Stimulated activated CD4-positive, alpha-beta T cell treated with anti-CD3 and anti-CD28 coated beads, Interleukin-1b, Interleukin-23, amount 100 ng/mL, for 1 hour (primary cell): ENCODE measurements at regions not wholly inside any gene's neighbourhood (a gene's known extent, or its start where the extent isn't known, plus 50 kb on each side); places are given as distances from the start of the nearest gene placed in this dataset.

ENCODE experiments used
- DNase-seq, 2 donors: peaks; one replicate each; pipeline ENCODE4 v3.0.0-alpha.2; 2020; ENCODE audit warnings: low read depth in 2 of 2

DNA sequence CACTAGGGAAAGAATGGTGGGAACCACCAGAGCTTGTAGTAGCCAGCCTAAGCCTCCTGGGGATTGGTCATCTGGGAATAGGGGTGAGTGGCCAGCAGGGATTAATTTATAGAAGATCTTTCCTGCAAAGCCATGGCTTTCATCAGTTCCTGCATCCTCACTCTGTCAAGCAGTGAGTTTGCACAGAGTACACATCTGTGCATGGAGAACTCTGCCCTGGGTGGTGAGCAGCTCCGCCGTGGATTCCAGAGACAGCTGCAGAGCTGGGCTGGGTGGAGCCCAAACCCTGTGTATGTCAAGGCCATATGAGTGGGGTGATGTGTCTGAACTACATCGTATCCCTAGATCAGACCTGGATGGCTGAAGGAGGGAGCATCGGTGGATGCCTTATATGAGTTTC, 182.2 kb downstream of the GLI2 start:
- DNase-seq = no peak

DNA sequence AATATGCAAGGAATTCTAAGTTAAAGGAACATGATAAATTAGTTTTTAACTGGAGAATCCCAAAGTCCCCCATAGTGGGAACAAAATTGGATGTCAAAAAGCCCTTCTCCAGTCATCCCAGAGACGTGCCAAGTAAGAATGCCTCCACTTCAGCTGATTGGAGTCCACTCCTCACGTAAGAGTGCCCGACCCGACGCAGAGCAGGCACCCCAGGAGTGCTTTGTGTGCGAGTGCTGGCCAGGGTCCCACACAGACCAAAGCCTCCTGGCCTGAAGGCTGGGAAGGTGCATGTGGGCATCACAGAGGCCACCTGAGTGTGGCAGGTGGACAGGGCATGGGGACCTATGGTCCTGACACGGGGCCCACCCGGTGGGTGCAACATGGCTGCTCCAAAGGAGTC, 183.5 kb downstream of the GLI2 start:
- no peak for DNase-seq

DNA sequence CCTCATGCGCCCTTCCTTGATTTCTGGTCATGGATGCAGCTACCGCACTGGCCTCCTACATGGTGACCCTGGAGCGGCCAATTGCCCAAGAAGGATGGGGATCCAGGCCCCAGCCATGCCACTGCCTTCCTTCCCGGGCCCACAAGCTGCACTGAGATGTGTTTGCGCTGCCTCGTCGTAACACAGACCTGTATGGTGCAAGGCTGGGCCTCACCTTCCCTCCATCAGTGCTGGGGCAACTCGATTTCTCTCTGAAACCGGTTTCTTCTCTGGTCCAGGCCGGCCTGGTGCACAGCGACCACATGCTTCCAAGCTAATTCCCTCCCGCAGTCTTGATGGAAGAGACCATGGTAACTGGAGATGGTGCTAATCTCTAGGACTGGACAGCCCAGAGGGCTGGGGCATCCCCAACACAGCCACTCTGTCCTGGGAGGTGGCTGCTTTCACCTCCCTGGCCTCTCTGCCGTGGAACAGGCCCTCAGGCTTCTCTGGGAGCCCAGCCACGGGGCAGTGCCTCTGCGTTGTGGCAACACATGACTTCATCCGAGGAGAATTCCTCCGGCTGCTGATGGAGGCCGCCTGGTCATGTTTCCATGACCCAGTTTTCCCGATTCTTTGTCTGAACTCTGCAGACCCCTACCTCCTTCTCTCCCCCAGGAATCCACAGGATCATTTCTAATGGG, 184.2 kb downstream of the GLI2 start:
- DNase-seq = no peak

DNA sequence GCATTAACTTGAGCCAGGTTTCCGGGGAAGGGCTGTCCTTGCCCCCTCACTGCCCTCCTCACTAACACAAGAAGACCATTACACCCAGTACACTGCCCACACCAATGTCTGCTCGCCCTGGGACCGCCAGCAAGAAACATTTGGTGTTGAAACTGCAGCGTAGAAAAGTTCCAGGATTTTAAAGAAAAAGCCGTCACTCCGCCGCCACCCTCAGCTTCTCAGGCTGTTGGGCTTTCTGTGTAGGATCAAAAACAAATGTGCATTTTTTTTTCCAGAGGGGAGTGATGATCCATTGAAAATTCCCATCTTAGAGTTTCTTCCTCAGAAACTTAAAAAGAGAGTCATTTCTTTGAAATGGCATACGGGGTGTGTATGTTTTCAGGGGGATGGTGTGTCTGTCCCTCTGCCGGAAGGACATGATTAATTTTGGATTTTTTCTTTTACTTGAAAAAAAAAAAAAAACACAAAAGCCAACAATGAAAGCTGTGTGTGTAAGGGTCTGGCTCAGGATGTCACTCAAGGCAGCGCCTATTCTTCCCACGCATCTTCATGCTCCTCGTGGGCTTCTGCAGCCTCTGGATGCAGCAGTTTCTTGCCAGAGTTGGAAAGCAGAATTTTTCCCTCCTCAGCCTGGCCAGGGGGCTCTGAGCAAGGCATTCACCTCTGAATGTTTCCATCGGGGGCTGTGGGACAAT, 184.9 kb downstream of the GLI2 start:
- no peak for DNase-seq

DNA sequence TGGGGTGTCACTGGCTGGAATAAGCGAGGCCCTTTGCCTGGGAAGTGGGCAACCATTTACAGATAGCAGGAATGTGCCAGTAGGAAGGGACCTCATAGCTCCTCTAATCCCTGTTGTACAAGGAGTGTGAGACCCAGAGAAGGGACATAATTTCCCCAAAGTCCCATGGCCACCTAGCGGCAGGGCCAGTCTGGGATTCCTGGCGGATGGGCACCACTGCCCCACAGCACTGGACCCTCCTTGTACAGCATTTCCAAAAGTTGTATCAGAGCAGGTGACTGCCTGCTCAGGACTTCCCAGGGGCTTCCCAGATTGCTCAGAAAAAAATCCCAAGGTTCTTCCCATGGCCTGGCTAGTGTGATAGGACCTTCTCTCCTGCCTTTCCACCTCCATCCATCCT, 185.8 kb downstream of the GLI2 start:
- DNase-seq = no peak

DNA sequence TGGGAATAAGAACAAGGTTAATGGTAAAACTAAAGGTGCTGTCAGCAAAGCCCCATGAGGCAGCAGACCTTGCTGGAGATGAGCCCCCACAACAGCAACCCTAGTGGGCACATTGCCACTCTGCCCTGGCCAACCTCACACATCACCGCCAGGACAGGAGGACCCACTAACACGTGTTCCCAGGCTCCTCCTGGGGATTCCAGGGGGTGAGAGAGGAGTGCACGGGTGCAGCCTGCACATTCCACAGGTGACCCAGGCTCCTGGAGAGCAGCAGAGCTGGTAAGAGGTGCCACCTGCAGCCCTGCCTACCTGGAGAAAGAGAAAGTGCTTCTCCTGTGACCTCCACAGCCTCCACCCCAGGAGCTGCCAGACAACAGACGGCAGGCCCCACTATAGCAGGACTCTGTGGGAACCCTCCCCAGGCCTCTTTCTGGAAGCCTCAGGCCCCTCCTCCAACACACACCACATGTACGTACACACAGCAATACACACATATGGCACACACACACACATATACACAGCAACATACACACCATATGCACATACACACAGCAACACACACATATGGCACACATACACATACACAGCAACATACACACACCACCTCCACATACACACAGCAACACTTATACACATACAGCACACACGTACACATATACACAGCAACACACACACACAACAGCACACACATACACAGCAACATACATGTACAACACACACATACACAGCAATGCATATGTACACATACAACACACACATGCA, 187.1 kb downstream of the GLI2 start:
- DNase-seq = no peak

DNA sequence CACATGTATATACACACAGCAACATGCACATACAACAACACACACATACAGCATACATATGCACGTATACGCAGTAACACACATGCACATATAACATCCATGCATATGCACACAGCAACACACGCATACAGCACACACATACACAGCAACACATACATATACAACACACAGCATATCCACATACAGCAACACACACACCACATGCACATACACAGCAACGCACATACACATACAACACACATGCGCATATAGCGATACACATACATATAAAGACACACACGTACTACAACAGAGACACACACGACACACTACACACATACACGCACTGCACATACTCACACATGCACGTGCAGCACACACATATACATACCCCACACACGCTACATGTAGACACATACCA, 187.8 kb downstream of the GLI2 start:
- no peak for DNase-seq

DNA sequence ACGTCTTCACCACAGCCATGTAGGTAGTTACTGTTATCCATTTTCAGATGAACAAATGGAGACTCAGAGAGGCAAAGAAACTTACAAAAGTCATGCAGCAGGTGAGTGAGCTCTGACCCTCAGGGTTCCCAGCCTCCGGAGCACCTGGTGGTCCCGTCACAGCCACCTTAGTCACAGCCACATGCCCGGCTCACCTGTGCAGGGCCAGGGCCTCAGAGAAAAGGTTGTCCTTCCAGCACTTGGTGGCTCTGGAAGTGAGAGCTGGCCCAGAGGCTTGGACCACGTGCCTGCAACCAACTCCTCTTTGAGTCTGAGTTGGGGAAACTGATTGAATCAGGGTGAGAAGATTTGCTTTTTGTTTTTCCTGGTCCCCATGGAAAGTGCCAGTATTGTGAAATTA, 189.3 kb downstream of the GLI2 start:
- no peak for DNase-seq

DNA sequence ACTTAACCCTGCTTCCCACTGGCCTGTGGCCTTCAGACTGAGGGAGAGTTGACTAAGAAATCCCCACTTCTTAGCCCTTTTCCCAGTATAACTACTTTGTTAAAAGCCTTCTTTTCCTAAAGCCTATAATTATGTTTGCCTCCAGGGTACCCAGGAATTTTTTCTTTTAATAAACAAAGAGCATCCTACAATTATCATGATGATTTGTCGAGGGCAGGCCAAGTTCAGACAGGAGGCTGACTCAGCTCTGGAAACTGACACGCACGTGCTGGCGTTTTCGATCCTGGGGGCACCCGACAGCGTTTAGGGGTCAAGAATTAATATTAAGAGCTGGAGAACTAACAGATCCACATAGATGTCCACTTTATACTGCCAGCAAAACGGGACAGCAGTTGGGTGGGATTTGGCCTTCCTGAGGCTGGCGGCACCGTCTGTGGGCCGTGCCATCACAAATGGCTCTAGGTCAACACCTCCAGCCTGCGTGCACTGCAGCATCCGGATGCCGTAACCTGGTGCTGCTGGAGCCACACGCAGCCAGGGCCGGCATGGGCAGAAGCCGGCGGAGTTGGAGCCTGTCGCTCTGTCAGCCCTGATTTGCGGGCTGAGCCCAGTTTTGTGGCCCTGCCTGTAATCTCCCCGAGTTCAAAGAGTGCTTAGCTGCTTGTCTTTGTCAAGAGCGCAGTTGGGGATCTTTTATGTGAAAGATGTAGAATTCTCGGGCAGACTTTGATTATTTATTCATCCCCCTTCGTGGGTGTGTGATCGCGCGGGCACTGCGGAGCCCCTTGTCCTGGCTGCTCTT, 191.0 kb downstream of the GLI2 start:
- no peak for DNase-seq

DNA sequence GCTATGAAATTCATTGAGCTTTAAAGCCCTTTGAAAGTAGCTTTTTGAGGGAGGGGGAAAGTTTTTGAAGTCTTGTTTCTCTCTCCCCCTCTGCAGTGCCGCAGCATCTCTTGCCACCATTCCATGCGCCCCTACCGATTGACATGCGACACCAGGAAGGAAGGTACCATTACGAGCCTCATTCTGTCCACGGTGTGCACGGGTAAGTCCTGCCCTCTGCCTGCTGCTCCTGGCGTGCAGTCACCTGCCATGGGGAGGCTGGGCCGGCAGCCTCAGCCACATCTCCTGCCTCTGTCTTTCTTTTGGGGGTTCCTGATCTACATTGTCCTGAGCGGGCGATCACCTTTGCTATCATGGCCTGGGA, 191.6 kb downstream of the GLI2 start:
- no peak for DNase-seq

DNA sequence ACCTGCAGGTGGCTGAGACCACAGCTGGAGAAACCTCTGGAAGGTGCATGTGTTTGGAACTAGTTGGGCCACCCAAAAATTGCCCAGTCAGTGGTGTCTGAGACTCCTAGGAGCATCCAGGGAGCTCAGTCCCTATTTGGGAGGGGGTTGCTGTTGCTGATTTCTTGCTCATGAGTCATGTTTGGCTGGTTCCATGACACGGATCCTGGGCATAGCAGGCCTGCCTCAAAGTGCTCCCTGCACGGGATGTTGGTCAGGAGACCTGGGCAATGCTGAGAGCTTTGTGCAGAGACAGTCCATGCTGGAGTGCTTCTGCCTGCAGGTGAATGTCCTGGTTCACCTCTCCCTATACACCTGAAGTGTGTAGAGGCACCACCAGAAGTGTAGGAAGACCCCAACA, 194.2 kb downstream of the GLI2 start:
- no peak for DNase-seq

DNA sequence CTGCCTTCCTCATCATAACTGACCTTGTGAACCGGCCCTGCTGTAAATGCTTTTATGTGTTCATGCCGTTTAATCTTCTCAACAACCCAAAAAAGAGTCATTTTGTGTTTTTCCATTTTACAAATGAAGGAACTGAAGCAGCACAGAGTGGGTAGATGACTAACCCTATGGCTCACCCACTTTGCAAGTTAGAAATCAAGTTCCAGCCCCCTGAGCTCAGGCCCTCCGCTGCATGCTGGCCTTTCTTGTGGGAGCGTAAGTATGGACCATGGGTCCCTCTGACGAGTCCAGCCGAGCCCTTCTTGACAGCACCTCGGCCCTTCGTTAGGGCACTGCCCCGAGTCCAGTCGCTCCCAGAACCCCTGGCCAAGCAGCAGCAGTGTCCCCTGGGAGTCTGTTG, 194.6 kb downstream of the GLI2 start:
- no peak for DNase-seq

DNA sequence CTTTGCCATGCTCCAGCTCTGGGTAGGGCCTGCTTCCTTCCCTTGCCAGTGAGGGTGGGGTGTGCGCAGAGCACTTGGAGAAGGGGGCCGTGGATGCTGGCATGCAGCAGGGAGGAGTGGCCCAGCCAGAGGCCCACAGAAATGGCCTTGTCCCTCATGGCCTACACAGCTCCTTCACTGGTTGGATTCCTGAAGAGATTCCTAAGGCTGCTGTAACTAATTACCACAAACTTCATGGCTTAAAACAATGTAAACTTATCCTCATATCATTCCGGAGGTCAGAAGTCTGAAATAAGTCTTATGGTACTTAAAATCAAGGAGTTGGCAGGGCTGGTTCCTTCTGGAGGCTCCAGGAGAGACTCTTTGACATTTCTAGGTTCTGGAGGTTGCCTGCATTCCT, 195.2 kb downstream of the GLI2 start:
- no peak for DNase-seq

DNA sequence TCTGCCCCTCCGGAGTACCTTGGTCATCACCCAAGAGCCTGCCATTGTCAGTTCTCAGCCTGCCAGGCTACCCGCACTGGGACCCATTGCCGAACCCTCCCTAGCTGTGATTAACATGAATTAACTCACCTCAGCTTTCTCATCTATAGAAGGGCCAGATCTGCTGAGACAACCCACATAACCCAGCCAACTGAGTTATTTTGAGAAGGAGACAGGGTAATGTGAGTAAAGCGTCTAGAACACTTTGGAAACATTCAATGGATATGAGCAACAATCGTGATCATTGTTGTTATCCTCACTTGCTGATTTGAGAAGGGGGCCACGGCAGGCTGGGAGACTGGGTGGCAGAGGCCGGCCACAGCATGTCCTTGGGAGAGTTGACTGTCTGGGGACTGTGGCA, 196.8 kb downstream of the GLI2 start:
- DNase-seq = no peak

DNA sequence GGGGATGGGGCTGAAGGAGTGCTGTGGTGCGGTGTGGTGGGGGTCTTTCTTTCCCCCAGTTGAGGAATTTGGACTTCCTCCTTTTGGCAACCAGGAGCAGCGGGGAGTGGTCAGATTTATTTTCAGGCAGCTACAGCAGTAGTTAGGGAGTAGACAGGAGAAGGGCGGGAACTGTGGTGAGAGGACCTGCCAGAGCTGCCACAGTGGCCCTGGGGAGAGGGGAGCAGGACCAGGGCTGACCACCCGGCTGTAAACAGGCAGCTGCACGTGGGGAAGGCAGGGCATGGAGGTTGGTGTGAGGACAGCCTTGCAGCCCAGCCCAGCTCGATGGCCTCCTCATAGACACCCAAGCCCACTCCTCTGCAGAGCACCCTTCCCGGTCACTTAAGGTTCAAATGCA, 197.2 kb downstream of the GLI2 start:
- DNase-seq = no peak

DNA sequence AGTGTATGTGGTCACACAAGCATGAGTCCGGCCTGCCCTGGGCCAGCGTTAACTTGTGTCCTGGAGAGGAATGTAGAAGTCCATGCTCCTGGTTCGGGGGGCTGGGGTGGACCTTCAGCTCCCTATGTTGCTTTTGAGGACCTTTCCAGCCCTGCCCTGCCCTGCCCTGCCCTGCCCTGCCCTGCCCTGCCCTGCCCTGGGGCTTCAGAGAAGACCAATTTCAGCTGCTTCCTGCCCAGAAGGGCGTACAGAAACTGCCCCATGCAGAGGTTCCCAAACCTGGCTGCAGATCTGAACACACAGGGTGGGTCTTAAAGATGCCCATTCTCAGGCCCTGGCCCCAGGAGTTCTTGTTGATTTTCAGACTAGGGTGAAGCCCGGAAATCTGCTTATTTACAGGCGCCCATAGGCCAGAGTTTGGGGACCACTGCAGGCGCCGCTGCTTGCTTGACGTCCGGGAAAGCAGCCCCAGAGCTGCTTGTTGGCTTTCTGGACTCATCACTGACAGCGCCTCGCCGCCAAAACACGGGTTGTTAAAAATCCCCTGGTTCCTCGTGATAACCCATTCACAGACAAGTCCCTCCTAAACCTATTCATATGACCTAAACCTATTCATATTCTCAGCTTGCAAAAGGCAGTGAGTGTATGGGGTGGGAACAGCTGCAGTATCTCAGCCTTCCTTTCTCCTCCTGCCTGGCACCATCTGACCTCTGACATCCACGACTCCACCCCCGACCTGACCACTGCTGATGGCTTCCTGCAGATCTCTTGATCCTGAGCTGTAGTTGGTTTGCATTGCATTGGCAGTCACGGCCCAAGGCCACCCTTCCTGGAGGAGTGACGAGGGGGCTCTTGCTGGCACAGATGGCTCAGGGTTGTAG, 198.3 kb downstream of the GLI2 start:
- DNase-seq = no peak

DNA sequence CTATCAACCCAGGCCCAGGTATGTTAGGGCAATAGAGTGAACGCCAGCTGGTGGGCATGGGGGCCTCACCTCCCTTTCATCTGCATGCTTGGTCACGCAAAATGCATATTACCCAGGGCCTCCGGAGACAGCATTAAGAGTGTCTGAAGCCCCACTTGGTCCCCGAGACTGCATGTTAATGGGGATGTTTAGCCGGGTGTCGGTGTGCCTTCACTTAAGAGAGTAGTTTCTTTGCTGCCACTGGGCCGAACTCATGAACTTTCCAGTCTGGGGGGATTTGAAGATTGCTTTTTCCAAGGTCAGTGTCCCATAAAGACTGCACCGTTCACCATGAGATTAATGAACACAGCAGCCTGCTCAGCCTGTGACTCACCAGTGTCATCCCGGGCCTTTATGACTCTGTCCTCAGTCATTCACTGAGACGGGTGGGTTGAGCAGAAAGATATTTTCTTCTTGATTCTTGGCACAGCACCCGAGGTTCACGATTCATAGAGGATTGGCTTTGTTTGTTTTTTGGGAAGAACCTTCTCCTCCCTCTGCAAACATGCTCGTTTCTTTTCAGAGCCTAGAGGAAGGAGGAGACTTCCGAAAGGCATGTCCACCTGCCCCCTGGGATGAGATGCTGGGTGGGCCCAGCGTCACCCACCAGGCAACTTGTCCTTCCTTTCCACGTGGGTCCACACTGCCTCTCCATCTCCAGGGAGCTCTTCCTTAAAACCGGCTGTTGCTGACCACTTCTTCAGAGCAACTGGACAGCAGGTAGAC, 199.1 kb downstream of the GLI2 start:
- DNase-seq = no peak

DNA sequence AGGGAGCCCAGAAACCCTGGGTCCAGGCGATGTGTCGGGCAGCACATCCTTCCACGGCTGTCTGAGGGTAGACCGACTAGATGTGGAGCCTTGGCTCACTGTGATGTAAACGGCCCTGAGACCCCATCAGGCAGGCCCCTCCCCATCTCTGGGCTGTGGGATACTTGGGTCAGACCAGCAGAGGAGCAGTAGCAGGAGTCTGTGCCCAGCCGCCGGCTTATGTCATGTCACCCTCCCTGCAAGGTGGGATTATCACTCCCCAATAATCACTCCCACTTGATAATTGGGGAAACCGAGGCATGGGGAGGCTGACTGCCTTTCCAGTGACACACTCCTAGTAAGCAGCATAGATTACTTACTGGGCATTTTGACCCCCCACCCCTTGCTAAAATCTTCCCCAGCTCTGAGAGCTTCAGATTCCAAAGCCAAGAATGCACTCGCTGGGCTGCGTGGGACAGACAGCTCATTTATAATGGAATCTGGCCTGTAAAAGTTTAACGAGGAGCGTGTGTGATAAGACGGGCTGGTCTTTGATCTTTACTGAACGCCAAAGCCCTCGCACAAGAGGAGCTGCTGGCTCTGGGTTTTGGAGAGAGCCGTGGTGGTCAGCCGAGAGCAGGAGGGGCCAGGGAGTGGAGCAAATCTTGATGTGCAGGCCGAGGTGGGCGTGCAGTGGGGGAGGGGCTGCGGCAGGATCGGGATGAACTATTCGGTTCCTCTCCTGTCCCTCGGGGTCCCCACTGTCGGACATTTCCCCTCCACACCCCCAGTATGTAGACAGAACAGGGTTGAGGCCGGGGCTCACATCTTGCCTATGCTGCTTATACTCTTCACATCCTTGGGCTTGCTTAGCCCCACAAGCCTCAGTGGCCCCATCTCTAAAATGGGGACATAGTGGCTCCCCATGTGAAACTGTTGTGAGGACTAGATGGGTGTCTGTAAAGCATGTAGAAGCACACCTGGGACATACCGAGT, 200.0 kb downstream of the GLI2 start:
- DNase-seq = no peak
